ENCODE measurements at regions not wholly inside any gene's neighbourhood (a gene's known extent, or its start where the extent isn't known, plus 50 kb on each side); places are given as distances from the start of the nearest gene placed in this dataset.
A peak's percentile ranks its signal among the peaks of the same experiment; 100 is the strongest.

DNA sequence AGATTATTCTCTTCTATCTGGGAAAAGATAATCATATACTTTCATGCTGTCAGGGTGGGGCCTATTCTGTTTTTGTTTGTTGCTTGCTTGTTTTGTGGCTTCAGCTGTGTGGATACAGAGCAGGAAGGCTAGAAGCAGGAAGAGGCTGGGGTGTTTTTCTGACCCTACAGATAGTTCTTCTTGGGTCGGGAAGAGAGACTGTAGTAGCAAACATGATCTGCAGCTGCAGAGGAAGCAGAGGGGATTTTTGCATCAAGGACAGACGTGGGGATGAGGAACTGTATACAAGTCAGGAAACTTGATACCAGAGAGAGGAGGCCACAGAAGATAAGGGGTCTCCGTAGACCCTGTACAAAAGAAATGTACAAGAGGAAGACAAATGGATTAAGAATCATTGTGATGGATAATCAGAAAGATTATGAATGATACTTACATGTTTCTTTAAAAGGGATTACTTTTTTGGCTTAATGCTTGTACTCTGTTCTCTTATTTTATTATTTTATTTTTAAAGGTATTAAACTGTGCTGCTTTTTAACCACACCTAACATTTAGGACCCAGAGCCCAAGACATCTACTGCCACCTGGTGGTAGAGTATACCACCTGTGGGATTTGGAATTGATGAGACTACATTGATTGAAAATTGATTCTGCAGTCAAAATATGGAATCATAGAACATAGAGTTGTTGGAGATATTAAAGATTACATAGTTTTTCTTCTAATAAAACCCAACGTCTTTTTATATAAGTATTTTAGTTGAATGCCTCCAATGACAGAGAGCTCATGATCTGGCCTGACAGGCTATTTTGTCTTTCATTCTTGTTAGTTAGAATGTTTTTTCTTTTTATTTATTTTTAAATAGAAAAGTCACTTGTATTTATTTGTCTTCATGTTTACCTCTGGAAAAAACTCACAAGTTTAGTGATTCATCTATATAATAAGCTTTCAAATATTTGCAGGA is 87.3 kb upstream of the ROPN1 start:
- no peak overlapping the region for H3K27ac ChIP-seq
- H3K4me2 ChIP-seq (ENCODE audit: low read length), result no peak overlapping the region
- H3K79me2 ChIP-seq, result peaks cover 57% of the 10 kb centered on the region

DNA sequence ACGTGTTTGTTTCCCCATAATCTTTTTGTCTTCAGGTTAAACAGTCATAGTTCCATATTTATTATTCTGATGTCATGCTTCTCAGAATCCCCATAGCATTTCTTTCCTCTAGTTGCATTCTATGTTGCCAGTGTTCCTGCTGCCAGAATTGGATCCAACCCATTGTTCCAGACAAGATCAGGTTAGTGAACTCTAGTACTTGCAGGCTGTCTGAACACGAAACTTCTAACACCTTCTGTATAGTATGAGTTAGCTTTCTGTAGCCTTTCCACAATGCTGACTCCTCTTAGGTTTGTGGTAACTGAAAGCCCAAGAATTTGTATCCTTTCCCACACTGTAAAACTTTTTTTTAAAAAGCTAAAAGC is 88.0 kb upstream of the ROPN1 start:
- no peak overlapping the region for H3K27ac ChIP-seq
- H3K9me3 ChIP-seq (ENCODE audit: control insufficient read depth, low read length), result no peaks in the 10 kb centered on the region
- H3K4me2 ChIP-seq (ENCODE audit: low read length), result no peak overlapping the region
- H3K27me3 ChIP-seq (ENCODE audit: control insufficient read depth, insufficient read depth, low read length), result no peaks in the 10 kb centered on the region
- H3K79me2 ChIP-seq, result peaks cover 58% of the 10 kb centered on the region
- H3K9ac ChIP-seq, result no peak overlapping the region
- H2AFZ ChIP-seq, result no peak overlapping the region
- no peaks in the 10 kb centered on the region for H3K36me3 ChIP-seq (ENCODE audit: control insufficient read depth, insufficient read depth, low read length)
- H3K4me3 ChIP-seq (ENCODE audit: low read depth, low read length), result no peak overlapping the region
- TF ChIP-seq, protein P1, sequence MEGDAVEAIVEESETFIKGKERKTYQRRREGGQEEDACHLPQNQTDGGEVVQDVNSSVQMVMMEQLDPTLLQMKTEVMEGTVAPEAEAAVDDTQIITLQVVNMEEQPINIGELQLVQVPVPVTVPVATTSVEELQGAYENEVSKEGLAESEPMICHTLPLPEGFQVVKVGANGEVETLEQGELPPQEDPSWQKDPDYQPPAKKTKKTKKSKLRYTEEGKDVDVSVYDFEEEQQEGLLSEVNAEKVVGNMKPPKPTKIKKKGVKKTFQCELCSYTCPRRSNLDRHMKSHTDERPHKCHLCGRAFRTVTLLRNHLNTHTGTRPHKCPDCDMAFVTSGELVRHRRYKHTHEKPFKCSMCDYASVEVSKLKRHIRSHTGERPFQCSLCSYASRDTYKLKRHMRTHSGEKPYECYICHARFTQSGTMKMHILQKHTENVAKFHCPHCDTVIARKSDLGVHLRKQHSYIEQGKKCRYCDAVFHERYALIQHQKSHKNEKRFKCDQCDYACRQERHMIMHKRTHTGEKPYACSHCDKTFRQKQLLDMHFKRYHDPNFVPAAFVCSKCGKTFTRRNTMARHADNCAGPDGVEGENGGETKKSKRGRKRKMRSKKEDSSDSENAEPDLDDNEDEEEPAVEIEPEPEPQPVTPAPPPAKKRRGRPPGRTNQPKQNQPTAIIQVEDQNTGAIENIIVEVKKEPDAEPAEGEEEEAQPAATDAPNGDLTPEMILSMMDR (IDR thresholded peaks at IDR 0.05), result no peak
- H3K4me1 ChIP-seq, result peaks cover 8% of the 10 kb centered on the region

More for the DNA sequence above, 87.3 kb upstream of the ROPN1 start:
- Histone ChIP-seq H3K4me3 (ENCODE audit: low read depth, low read length) (no peak overlapping the region), H3K9me3 (ENCODE audit: control insufficient read depth, low read length) (no peaks in the 10 kb centered on the region), H3K9ac (no peak overlapping the region), H2AFZ (no peak overlapping the region), H3K4me1 (peaks cover 12% of the 10 kb centered on the region), H3K27me3 (ENCODE audit: control insufficient read depth, insufficient read depth, low read length) (no peaks in the 10 kb centered on the region), H3K36me3 (ENCODE audit: control insufficient read depth, insufficient read depth, low read length) (no peaks in the 10 kb centered on the region)
- TF ChIP-seq, protein P1 (IDR thresholded peaks at IDR 0.05), result peak; percentile 90

DNA sequence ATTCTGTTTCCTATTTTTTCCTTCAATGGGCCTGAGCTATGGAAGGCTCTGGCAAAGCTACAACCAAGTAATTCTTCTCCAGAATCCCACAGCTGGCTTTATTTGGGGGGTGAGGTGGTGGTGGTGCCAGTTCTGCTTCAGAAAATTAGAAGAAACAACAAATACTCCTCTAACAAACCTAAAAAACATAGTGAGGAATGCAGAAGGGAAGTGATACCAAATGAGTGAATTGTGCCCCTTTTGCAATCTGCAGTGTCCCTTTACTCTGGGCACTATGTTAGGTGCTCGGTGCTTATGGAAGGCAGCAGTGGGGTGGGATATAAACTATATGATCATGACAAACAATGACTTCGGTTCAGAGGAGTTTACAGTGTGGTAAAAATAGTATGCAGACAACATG is 90.4 kb upstream of the ROPN1 start:
- H3K27ac ChIP-seq, result no peak overlapping the region
- H3K4me1 ChIP-seq, result no peaks in the 10 kb centered on the region
- no peak overlapping the region for H3K9ac ChIP-seq
- no peaks in the 10 kb centered on the region for H3K27me3 ChIP-seq (ENCODE audit: control insufficient read depth, insufficient read depth, low read length)
- H3K36me3 ChIP-seq (ENCODE audit: control insufficient read depth, insufficient read depth, low read length), result no peaks in the 10 kb centered on the region
- no peak overlapping the region for H2AFZ ChIP-seq
- H3K79me2 ChIP-seq, result peaks cover 52% of the 10 kb centered on the region
- no peak overlapping the region for H3K4me3 ChIP-seq (ENCODE audit: low read depth, low read length)
- no peaks in the 10 kb centered on the region for H3K9me3 ChIP-seq (ENCODE audit: control insufficient read depth, low read length)
- TF ChIP-seq, protein P1 (IDR thresholded peaks at IDR 0.05), result no peak
- no peak overlapping the region for H3K4me2 ChIP-seq (ENCODE audit: low read length)

DNA sequence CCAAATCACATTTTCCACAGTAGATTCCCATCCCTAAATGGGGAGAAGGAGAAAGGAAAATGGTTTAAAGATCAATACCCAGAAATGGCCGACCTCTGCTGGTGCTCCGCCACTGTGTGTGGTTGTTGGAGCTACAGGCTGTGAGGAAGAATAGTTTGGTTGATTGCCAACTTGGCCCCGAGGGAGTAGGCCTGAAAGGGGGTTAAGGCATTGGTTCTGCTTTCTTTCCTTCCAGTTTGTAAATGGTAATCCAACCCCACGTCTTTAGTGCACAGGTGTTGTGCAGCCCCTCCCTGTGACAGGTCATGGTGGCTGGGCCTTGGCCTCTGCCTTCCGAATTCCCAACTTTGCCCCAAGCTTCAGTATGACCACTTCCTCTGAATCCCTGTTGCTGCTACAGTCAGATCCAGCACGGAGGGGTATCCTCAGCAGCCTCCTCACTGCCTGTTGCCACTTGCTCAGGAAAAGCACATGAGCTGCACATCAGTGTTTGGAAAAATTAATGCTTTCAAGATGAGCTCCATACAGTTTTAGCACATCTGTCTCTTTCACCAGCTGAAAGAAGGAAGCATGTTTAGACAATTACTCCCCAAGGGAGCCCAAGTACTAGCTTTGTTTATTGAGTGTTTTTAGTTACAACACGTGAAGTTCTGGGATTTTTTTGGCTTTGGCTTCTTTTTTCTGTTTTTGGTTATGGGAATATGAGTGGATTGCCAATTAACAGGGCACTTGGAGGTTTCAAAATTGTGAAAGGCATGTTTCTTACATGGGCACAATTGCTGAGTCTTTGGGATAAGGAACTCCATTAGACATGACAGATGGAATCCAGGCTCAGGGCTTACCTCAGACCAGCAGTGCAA is 92.3 kb upstream of the ROPN1 start:
- H3K27me3 ChIP-seq (ENCODE audit: control insufficient read depth, insufficient read depth, low read length), result no peaks in the 10 kb centered on the region
- peaks cover 44% of the 10 kb centered on the region for H3K79me2 ChIP-seq
- no peaks in the 10 kb centered on the region for H3K4me1 ChIP-seq
- no peak overlapping the region for H3K4me2 ChIP-seq (ENCODE audit: low read length)
- no peak overlapping the region for H3K4me3 ChIP-seq (ENCODE audit: low read depth, low read length)
- H2AFZ ChIP-seq, result no peak overlapping the region
- no peaks in the 10 kb centered on the region for H3K9me3 ChIP-seq (ENCODE audit: control insufficient read depth, low read length)
- no peak overlapping the region for H3K9ac ChIP-seq
- TF ChIP-seq, protein P1 (IDR thresholded peaks at IDR 0.05), result no peak
- H3K27ac ChIP-seq, result no peak overlapping the region
- no peaks in the 10 kb centered on the region for H3K36me3 ChIP-seq (ENCODE audit: control insufficient read depth, insufficient read depth, low read length)

Data from parathyroid adenoma (tissue), 2 donors.